ENCODE measurements at regions not wholly inside any gene's neighbourhood (a gene's known extent, or its start where the extent isn't known, plus 50 kb on each side); places are given as distances from the start of the nearest gene placed in this dataset.

- POLR2A ChIA-PET: no interaction called here
- H3K27ac ChIP-seq (ENCODE audit: low read depth, low read length): no peak overlapping the region
- TF ChIP-seq CTCF (IDR thresholded peaks at IDR 0.05; ENCODE audit: low read depth, low read length): no peak
- DNase-seq (ENCODE audit: low read depth, low spot score): no peak
- no peak overlapping the region for H3K4me3 ChIP-seq (ENCODE audit: low read depth, low read length)
- no peaks in the 10 kb centered on the region for H3K9me3 ChIP-seq (ENCODE audit: control insufficient read depth, insufficient read depth, low read length)
- H3K27me3 ChIP-seq (ENCODE audit: control insufficient read depth, insufficient read depth, low read length): no peaks in the 10 kb centered on the region
- CTCF ChIA-PET: no interaction called here
Observed at GRCh38 chr15:52866698-52867097, 76.6 kb upstream of the ONECUT1 start.

- Histone ChIP-seq H3K27ac (ENCODE audit: low read depth, low read length) (no peak overlapping the region), H3K4me3 (ENCODE audit: low read depth, low read length) (no peak overlapping the region), H3K9me3 (ENCODE audit: control insufficient read depth, insufficient read depth, low read length) (no peaks in the 10 kb centered on the region; the same call in 1 of the 2 replicates), H3K27me3 (ENCODE audit: control insufficient read depth, insufficient read depth, low read length) (no peaks in the 10 kb centered on the region)
- TF ChIP-seq CTCF (IDR thresholded peaks at IDR 0.05; ENCODE audit: low read depth, low read length): no peak
- DNase-seq (ENCODE audit: low read depth, low spot score): no peak
- POLR2A ChIA-PET: no interaction called here
- CTCF ChIA-PET: no interaction called here
Observed at GRCh38 chr15:52862677-52863076, 72.5 kb upstream of the ONECUT1 start.

GRCh38 chr15:52858782-52859176 lies 68.6 kb upstream of the ONECUT1 start:
- no peak overlapping the region for H3K27ac ChIP-seq (ENCODE audit: low read depth, low read length)

GRCh38 chr15:52857937-52858781 lies 68.0 kb upstream of the ONECUT1 start:
- TF ChIP-seq CTCF (IDR thresholded peaks at IDR 0.05; ENCODE audit: low read depth, low read length): no peak
- POLR2A ChIA-PET: no interaction called here
- H3K4me3 ChIP-seq (ENCODE audit: low read depth, low read length): no peak overlapping the region
- CTCF ChIA-PET: no interaction called here
- no peaks in the 10 kb centered on the region; the same call in 1 of the 2 replicates for H3K9me3 ChIP-seq (ENCODE audit: control insufficient read depth, insufficient read depth, low read length)
- no peaks in the 10 kb centered on the region for H3K27me3 ChIP-seq (ENCODE audit: control insufficient read depth, insufficient read depth, low read length)
- H3K27ac ChIP-seq (ENCODE audit: low read depth, low read length): no peak overlapping the region
- no peak for DNase-seq (ENCODE audit: low read depth, low spot score)

More at GRCh38 chr15:52858782-52859176, 68.6 kb upstream of the ONECUT1 start:
- DNase-seq (ENCODE audit: low read depth, low spot score): no peak
- ChIA-PET POLR2A (no interaction called here), CTCF (no interaction called here)
- Histone ChIP-seq H3K4me3 (ENCODE audit: low read depth, low read length) (no peak overlapping the region), H3K9me3 (ENCODE audit: control insufficient read depth, insufficient read depth, low read length) (no peaks in the 10 kb centered on the region; the same call in 1 of the 2 replicates), H3K27me3 (ENCODE audit: control insufficient read depth, insufficient read depth, low read length) (no peaks in the 10 kb centered on the region)
- TF ChIP-seq CTCF (IDR thresholded peaks at IDR 0.05; ENCODE audit: low read depth, low read length): no peak

- DNase-seq (ENCODE audit: low read depth, low spot score): no peak
- Histone ChIP-seq H3K27me3 (ENCODE audit: control insufficient read depth, insufficient read depth, low read length) (no peaks in the 10 kb centered on the region), H3K4me3 (ENCODE audit: low read depth, low read length) (no peak overlapping the region), H3K27ac (ENCODE audit: low read depth, low read length) (no peak overlapping the region), H3K9me3 (ENCODE audit: control insufficient read depth, insufficient read depth, low read length) (no peaks in the 10 kb centered on the region; the same call in 1 of the 2 replicates)
- ChIA-PET CTCF (no interaction called here), POLR2A (no interaction called here)
- no peak for TF ChIP-seq CTCF (IDR thresholded peaks at IDR 0.05; ENCODE audit: low read depth, low read length)
Observed at GRCh38 chr15:52857471-52857870, 67.3 kb upstream of the ONECUT1 start.
